ENCODE measurements at regions not wholly inside any gene's neighbourhood (a gene's known extent, or its start where the extent isn't known, plus 50 kb on each side); places are given as distances from the start of the nearest gene placed in this dataset.

DNA sequence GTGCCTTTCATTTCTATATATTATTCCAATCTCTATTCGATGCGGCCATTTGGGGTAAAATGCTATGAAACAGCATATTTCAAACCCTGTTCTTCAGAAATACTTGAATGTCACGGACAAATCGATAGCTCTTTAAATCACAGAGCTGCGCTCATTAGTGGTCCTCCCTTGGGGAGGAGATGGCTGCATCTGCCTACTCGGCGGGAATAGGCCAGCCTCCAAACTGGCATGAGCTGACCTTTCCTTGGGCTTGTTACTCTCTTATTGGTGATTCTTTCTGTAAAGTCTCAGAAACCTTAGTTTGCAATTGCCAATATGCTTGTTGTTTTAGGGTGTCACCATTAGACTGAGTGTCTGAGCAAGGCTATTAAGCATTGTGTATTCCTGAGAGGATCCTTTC, 120.9 kb downstream of the BDH1 start:
- no peak for TF ChIP-seq BHLHE40 (IDR thresholded peaks at IDR 0.05; ENCODE audit: borderline replicate concordance)
- no peak for TF ChIP-seq SP1 (IDR thresholded peaks at IDR 0.05)
- no peak for TF ChIP-seq FOXA1 (IDR thresholded peaks at IDR 0.05)
- TF ChIP-seq HDGF (IDR thresholded peaks at IDR 0.05; ENCODE audit: borderline replicate concordance), result no peak
- no peak for TF ChIP-seq FOXM1 (IDR thresholded peaks at IDR 0.05; ENCODE audit: borderline replicate concordance)
- TF ChIP-seq NFRKB (IDR thresholded peaks at IDR 0.05), result no peak

Measured in HEK293T (cell line).